Endothelial cell of umbilical vein (primary cell): ENCODE measurements at regions not wholly inside any gene's neighbourhood (a gene's known extent, or its start where the extent isn't known, plus 50 kb on each side); places are given as distances from the start of the nearest gene placed in this dataset.

Experiments
- BruUV-seq: library from RNA; stranded (reverse); fragments of 400-500 nt; replicated peaks from 2 replicates; lab custom pipeline; 2021; lab: Mats Ljungman, UMichigan
- CTCF ChIA-PET: fragments of 300-600, 350-600 bp; sonication (Branson Sonifier 250); formaldehyde crosslinking; loops from one replicate; lab custom pipeline; 2021; ENCODE audit warnings: antibody characterized with exemption, inconsistent platforms; lab: Charles Lee
- POLR2A ChIA-PET: fragments of 300-600, 350-600 bp; sonication (Branson Sonifier 250); formaldehyde crosslinking; loops from one replicate; lab custom pipeline; 2021; ENCODE audit warnings: antibody characterized with exemption, inconsistent platforms; lab: Charles Lee
- DNase-seq: peaks from one replicate; pipeline ENCODE4 v3.0.0-alpha.2; 2011; ENCODE audit warnings: low read depth, low spot score
- FAIRE-seq: peaks from 2 replicates; lab custom pipeline; 2011; peaks lifted over from hg19 to GRCh38; lab: Jason Lieb, UNC
- H2AFZ ChIP-seq: 2 replicates; pipeline ENCODE4 v1.6.0; 2012; ENCODE audit warnings: low read depth, low read length, control low read depth, inconsistent platforms
- H3K27ac ChIP-seq: 2 replicates; pipeline ENCODE4 v1.5.1; 2011; ENCODE audit warnings: low read depth, mild to moderate bottlenecking, control low read depth, low read length, moderate library complexity; ENCODE audit not compliant: insufficient read depth
- H3K27me3 ChIP-seq, 2 experiments: 2 replicates each; pipeline versions ENCODE4 v1.6.0 to v1.6.1; 2011; ENCODE audit warnings: low read length in 2 of 2, mixed read lengths in 1 of 2; ENCODE audit not compliant: control insufficient read depth in 2 of 2, insufficient read depth in 2 of 2
- H3K36me3 ChIP-seq, 2 experiments: 2 replicates in 1 of 2; 3 replicates in 1 of 2; pipeline ENCODE4 v1.5.1; 2011; ENCODE audit warnings: low read length in 2 of 2, mild to moderate bottlenecking in 1 of 2, moderate library complexity in 1 of 2; ENCODE audit not compliant: control insufficient read depth in 2 of 2, insufficient read depth in 2 of 2; ENCODE audit errors: extremely low read depth in 1 of 2
- H3K4me1 ChIP-seq: 3 replicates; pipeline ENCODE4 v1.5.1; 2011; ENCODE audit warnings: mild to moderate bottlenecking, low read length; ENCODE audit not compliant: control insufficient read depth, insufficient read depth; ENCODE audit errors: extremely low read depth
- H3K4me2 ChIP-seq: 2 replicates; pipeline ENCODE4 v1.6.1; 2011; ENCODE audit warnings: low read length, control low read depth, mixed read lengths; ENCODE audit not compliant: insufficient read depth
- H3K4me3 ChIP-seq, 3 experiments: fragments of 200-600 bp in 1 of 3; sonication (generic), shearing (Covaris generic) in 1 of 3; replicated peaks in 1 of 3; 2 replicates each; pipeline ENCODE4 v1.5.1; 2011 to 2016; ENCODE audit warnings: control low read depth in 3 of 3, low read length in 3 of 3, mild to moderate bottlenecking in 2 of 3, inconsistent platforms in 1 of 3, low read depth in 1 of 3, moderate library complexity in 1 of 3; ENCODE audit not compliant: insufficient read depth in 1 of 3
- H3K79me2 ChIP-seq: 2 replicates; pipeline ENCODE4 v1.6.0; 2012; ENCODE audit warnings: low read length, inconsistent platforms; ENCODE audit not compliant: control insufficient read depth, insufficient read depth
- H3K9ac ChIP-seq: replicated peaks from 2 replicates; pipeline ENCODE3; 2011; ENCODE audit warnings: low read length, control low read depth; ENCODE audit not compliant: insufficient read depth; ENCODE audit errors: extremely low read depth
- H3K9me1 ChIP-seq: replicated peaks from 3 replicates; pipeline ENCODE4 v1.6.0; 2011; ENCODE audit warnings: mild to moderate bottlenecking, low read length; ENCODE audit not compliant: control insufficient read depth, insufficient read depth; ENCODE audit errors: extremely low read depth
- H3K9me3 ChIP-seq: replicated peaks from 2 replicates; pipeline ENCODE4 v1.5.1; 2012; ENCODE audit warnings: low read length, inconsistent platforms; ENCODE audit not compliant: control insufficient read depth, insufficient read depth
- H4K20me1 ChIP-seq: replicated peaks from 2 replicates; pipeline ENCODE3; 2011; ENCODE audit warnings: mild to moderate bottlenecking, low read length; ENCODE audit not compliant: control insufficient read depth, insufficient read depth; ENCODE audit errors: extremely low read depth
- CTCF ChIP-seq, 2 donors: IDR thresholded peaks; 1 replicate in 1 of 2; 2 replicates in 1 of 2; pipeline ENCODE4 v1.5.1; 2011; ENCODE audit warnings: low read length in 2 of 2, mild to moderate bottlenecking in 2 of 2, moderate library complexity in 2 of 2, control low read depth in 1 of 2, inconsistent platforms in 1 of 2, low read depth in 1 of 2; ENCODE audit not compliant: insufficient read depth in 1 of 2; ENCODE audit errors: extremely low read depth in 1 of 2
- EZH2 ChIP-seq: IDR thresholded peaks from 2 replicates; pipeline ENCODE4 v1.6.1; 2012; ENCODE audit warnings: borderline replicate concordance, low read depth, mild to moderate bottlenecking, moderate library complexity, low read length, inconsistent platforms; ENCODE audit not compliant: severe bottlenecking
- FOS ChIP-seq: IDR thresholded peaks from 2 replicates; pipeline ENCODE4 v1.6.1; 2011; ENCODE audit warnings: mild to moderate bottlenecking, low read length, moderate library complexity, borderline replicate concordance; ENCODE audit not compliant: insufficient read depth
- GATA2 ChIP-seq: IDR thresholded peaks from 2 replicates; pipeline ENCODE4 v1.7.0; 2011; ENCODE audit warnings: low read depth, mild to moderate bottlenecking, moderate library complexity, mixed read lengths, low read length; ENCODE audit not compliant: insufficient read length, insufficient read depth
- JUN ChIP-seq: IDR thresholded peaks from 2 replicates; pipeline ENCODE4 v1.6.1; 2011; ENCODE audit warnings: borderline replicate concordance, low read depth; ENCODE audit not compliant: insufficient read length, insufficient read depth
- MAX ChIP-seq: IDR thresholded peaks from 2 replicates; pipeline ENCODE4 v1.6.1; 2011; ENCODE audit not compliant: insufficient read depth, insufficient read length
- MYC ChIP-seq: IDR thresholded peaks from one replicate; pipeline ENCODE4 v1.6.1; 2011; ENCODE audit warnings: mild to moderate bottlenecking, low read depth, low read length
- POLR2A ChIP-seq: IDR thresholded peaks from 2 replicates; pipeline ENCODE4 v1.6.1; 2012; ENCODE audit warnings: low read depth, mild to moderate bottlenecking, control low read depth, low read length
- POLR2AphosphoS5 ChIP-seq: IDR thresholded peaks from 2 replicates; pipeline ENCODE4 v1.6.1; 2012; ENCODE audit warnings: low read depth, mild to moderate bottlenecking, control low read depth, low read length, moderate library complexity; ENCODE audit not compliant: insufficient read depth
- dilution Hi-C: fragments of 300-500 bp; cut with MboI; formaldehyde crosslinking; loops from one replicate; pipeline ENCODE4 v1.15.0; 2019; ENCODE audit warnings: low sequenced_read_pairs; ENCODE audit not compliant: extremely low pct_ligation_motif_present
- intact Hi-C: fragments of 100-400 bp; cut with micrococcal nuclease; formaldehyde crosslinking; loops from one replicate; pipeline ENCODE4 v1.10.0; 2022

GRCh38 chr10:78385599-78385998, 351.9 kb downstream of the RPS24 start:
- H3K9ac ChIP-seq, result no peak overlapping the region
- FAIRE-seq, result no peak

More at GRCh38 chr10:78385599-78385998, 351.9 kb downstream of the RPS24 start:
- TF ChIP-seq POLR2AphosphoS5, result no peak
- TF ChIP-seq MYC, result no peak
- TF ChIP-seq JUN, result no peak
- no peak for TF ChIP-seq EZH2
- TF ChIP-seq GATA2, result no peak
- TF ChIP-seq FOS, result no peak
- no peak for TF ChIP-seq POLR2A
- no peak for TF ChIP-seq CTCF (IDR thresholded peaks at IDR 0.05; ENCODE audit: extremely low read depth in 1 of 2, insufficient read depth in 1 of 2, low read depth in 1 of 2, low read length in 2 of 2)
- no peak for TF ChIP-seq MAX
- Histone ChIP-seq H3K79me2 (no peaks in the 10 kb centered on the region), H3K9me1 (no peaks in the 10 kb centered on the region), H3K9me3 (no peaks in the 10 kb centered on the region), H3K4me3 (no peak overlapping the region), H3K4me2 (no peak overlapping the region), H3K36me3 (no peaks in the 10 kb centered on the region), H3K27me3 (peaks cover 4 to 6% of the 10 kb centered on the region in 2 experiments), H3K4me1 (no peaks in the 10 kb centered on the region), H3K27ac (no peak overlapping the region), H2AFZ (no peak overlapping the region), H4K20me1 (no peaks in the 10 kb centered on the region)
- CTCF ChIA-PET, result no interaction called here
- BruUV-seq, result no TSS peak
- dilution Hi-C loops, result no loop called here
- intact Hi-C loops, result no loop called here
- DNase-seq, result no peak
- POLR2A ChIA-PET, result no interaction called here
